IMR-90 (cell line): ENCODE measurements at regions not wholly inside any gene's neighbourhood (a gene's known extent, or its start where the extent isn't known, plus 50 kb on each side); places are given as distances from the start of the nearest gene placed in this dataset.

Experiments
- CEBPB ChIP-seq: IDR thresholded peaks from 2 replicates; pipeline ENCODE4 v1.6.1; 2012; ENCODE audit warnings: low read depth, low read length, improper control_type of control experiment
- MAFK ChIP-seq: IDR thresholded peaks from 2 replicates; pipeline ENCODE4 v1.6.1; 2012; ENCODE audit warnings: low read depth, low read length, improper control_type of control experiment
- MAZ ChIP-seq: IDR thresholded peaks from 2 replicates; pipeline ENCODE4 v1.6.1; 2012; ENCODE audit warnings: low read depth, mild to moderate bottlenecking, low read length, improper control_type of control experiment, moderate library complexity, borderline replicate concordance
- MXI1 ChIP-seq: IDR thresholded peaks from 2 replicates; pipeline ENCODE4 v1.6.1; 2012; ENCODE audit warnings: low read depth, mild to moderate bottlenecking, low read length, moderate library complexity, borderline replicate concordance
- POLR2A ChIP-seq: IDR thresholded peaks from 2 replicates; pipeline ENCODE4 v1.6.1; 2012; ENCODE audit warnings: mild to moderate bottlenecking, low read depth, low read length
- RAD21 ChIP-seq: IDR thresholded peaks from 2 replicates; pipeline ENCODE4 v1.6.1; 2012; ENCODE audit warnings: low read length, improper control_type of control experiment
- SMC3 ChIP-seq: fragments of 150-350 bp; IDR thresholded peaks from 2 replicates; pipeline ENCODE4 v1.6.1; 2016; ENCODE audit warnings: low read depth, mild to moderate bottlenecking, antibody characterized with exemption, low read length, moderate library complexity
- TF ChIP-seq, protein P1 (sequence below): conservative IDR thresholded peaks from 2 replicates; pipeline ENCODE4 v1.5.1; 2012; ENCODE audit warnings: mild to moderate bottlenecking, low read depth, low read length, improper control_type of control experiment
- TF ChIP-seq, protein P2 (sequence below): fragments of 150-350 bp; IDR thresholded peaks from 2 replicates; pipeline ENCODE4 v1.6.1; 2017; ENCODE audit warnings: mild to moderate bottlenecking, antibody characterized with exemption, low read length, low read depth

DNA sequence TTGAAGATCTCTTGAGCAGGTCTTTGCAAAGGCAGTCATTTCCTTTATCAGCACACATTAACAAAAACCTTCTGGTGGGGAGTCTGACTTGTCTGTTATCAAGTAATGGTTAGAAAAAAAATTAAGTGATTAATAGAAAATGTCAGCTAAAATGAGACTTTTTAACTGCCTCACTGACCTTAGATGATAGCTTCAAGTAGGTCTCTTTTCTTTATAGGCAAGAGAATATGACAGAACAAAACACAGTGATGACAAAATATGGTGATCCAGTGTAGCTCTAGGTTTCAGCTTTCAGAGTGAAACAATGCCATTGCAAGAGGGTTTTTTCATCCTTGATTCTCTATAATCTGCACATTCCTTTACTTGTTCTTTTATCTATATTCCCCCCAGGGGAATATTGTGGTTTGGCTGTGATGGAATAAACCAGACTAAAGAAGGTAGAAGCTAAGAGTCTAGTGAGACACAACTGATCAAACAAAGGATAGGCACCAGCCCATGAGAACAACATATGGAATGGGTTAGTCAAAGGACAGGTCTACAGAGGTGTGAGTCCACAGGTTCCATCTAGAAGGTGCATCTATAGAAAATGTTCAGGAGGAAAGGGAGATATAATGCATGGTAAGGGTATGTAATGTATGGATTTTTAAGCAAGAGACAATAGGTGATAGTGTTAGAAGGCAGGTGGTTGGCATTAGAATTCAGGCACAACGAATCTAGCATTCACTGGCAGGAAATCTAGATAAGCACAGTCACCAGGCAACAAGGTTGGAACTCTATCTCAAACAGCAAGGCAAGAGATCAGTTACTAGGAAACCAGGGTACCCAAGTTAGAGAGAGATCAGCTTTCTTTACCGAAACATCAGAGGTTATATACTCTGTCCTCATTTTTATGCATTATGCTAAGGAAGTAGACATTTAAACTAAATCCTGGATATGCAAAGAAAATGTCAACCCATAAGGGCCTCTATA, 228.9 kb upstream of the SMLR1 start:
- TF ChIP-seq POLR2A (no peak), MAFK (no peak), MAZ (no peak), MXI1 (no peak), SMC3 (no peak), RAD21 (no peak), CEBPB (no peak)
- TF ChIP-seq, protein P1, sequence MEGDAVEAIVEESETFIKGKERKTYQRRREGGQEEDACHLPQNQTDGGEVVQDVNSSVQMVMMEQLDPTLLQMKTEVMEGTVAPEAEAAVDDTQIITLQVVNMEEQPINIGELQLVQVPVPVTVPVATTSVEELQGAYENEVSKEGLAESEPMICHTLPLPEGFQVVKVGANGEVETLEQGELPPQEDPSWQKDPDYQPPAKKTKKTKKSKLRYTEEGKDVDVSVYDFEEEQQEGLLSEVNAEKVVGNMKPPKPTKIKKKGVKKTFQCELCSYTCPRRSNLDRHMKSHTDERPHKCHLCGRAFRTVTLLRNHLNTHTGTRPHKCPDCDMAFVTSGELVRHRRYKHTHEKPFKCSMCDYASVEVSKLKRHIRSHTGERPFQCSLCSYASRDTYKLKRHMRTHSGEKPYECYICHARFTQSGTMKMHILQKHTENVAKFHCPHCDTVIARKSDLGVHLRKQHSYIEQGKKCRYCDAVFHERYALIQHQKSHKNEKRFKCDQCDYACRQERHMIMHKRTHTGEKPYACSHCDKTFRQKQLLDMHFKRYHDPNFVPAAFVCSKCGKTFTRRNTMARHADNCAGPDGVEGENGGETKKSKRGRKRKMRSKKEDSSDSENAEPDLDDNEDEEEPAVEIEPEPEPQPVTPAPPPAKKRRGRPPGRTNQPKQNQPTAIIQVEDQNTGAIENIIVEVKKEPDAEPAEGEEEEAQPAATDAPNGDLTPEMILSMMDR: no peak
- TF ChIP-seq, protein P2, sequence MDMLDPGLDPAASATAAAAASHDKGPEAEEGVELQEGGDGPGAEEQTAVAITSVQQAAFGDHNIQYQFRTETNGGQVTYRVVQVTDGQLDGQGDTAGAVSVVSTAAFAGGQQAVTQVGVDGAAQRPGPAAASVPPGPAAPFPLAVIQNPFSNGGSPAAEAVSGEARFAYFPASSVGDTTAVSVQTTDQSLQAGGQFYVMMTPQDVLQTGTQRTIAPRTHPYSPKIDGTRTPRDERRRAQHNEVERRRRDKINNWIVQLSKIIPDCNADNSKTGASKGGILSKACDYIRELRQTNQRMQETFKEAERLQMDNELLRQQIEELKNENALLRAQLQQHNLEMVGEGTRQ: no peak
